GM12892 (cell line): ENCODE measurements at regions not wholly inside any gene's neighbourhood (a gene's known extent, or its start where the extent isn't known, plus 50 kb on each side); places are given as distances from the start of the nearest gene placed in this dataset.

Experiments
- POLR2A ChIP-seq: IDR thresholded peaks from 2 replicates; pipeline ENCODE4 v1.6.1; 2011; ENCODE audit warnings: low read depth, low read length, control low read depth
- POLR2AphosphoS5 ChIP-seq: IDR thresholded peaks from 2 replicates; pipeline ENCODE4 v1.6.1; 2011; ENCODE audit warnings: low read depth, low read length, control low read depth

GRCh38 chr14:62253171-62253570 lies 491.0 kb downstream of the SNAPC1 start:
- TF ChIP-seq POLR2A = no peak
- no peak for TF ChIP-seq POLR2AphosphoS5
